H1 (cell line): ENCODE measurements at regions not wholly inside any gene's neighbourhood (a gene's known extent, or its start where the extent isn't known, plus 50 kb on each side); places are given as distances from the start of the nearest gene placed in this dataset.

Experiments
- CBX8 ChIP-seq: fragments of 300-800, 300-1000 bp; sonication (generic); IDR thresholded peaks from 2 replicates; pipeline ENCODE4 v1.7.1; 2016; ENCODE audit warnings: low read depth, low read length, borderline replicate concordance
- SUZ12 ChIP-seq: fragments of 200-600 bp; sonication (generic); IDR thresholded peaks from 2 replicates; pipeline ENCODE4 v1.6.1; 2012; ENCODE audit warnings: mild to moderate bottlenecking, inconsistent platforms, low read length, moderate library complexity, mixed read lengths

- TF ChIP-seq CBX8 (no peak), SUZ12 (no peak)
- TF ChIP-seq, all 59 proteins: peak for 0
These were observed 169.5 kb downstream of the VEGFA start (continued) for GRCh38 chr6:43939281-43940070.
